Smooth muscle cell (in vitro differentiated cells): ENCODE measurements at regions not wholly inside any gene's neighbourhood (a gene's known extent, or its start where the extent isn't known, plus 50 kb on each side); places are given as distances from the start of the nearest gene placed in this dataset.

Source experiments
- DNase-seq: peaks from one replicate; lab custom pipeline; 2025; ENCODE audit not compliant: unreplicated experiment; lab: John Stamatoyannopoulos, UW
- H2AFZ ChIP-seq: fragments of 200-600 bp; sonication (generic); 2 replicates; pipeline ENCODE4 v1.6.0; 2016; ENCODE audit warnings: antibody characterized with exemption, low read depth, mild to moderate bottlenecking
- H3F3A ChIP-seq: fragments of 200-600 bp; sonication (generic); 2 replicates; pipeline ENCODE4 v1.6.0; 2017; ENCODE audit warnings: antibody characterized with exemption, low read depth
- H3K27ac ChIP-seq: fragments of 200-600 bp; sonication (generic); 2 replicates; pipeline ENCODE4 v1.5.1; 2016; ENCODE audit warnings: low read depth, mild to moderate bottlenecking
- H3K27me3 ChIP-seq: fragments of 200-600 bp; sonication (generic); 2 replicates; pipeline ENCODE4 v1.6.1; 2016; ENCODE audit warnings: low read depth, mild to moderate bottlenecking
- H3K36me3 ChIP-seq: fragments of 200-600 bp; sonication (generic); 2 replicates; pipeline ENCODE4 v1.5.1; 2016; ENCODE audit warnings: low read depth
- H3K4me1 ChIP-seq: fragments of 200-600 bp; sonication (generic); 2 replicates; pipeline ENCODE4 v1.5.1; 2016; ENCODE audit warnings: low read depth
- H3K4me2 ChIP-seq: fragments of 200-600 bp; sonication (generic); 2 replicates; pipeline ENCODE4 v1.6.0; 2016; ENCODE audit warnings: mild to moderate bottlenecking
- H3K4me3 ChIP-seq: fragments of 200-600 bp; sonication (generic); 2 replicates; pipeline ENCODE4 v1.5.1; 2016; ENCODE audit warnings: mild to moderate bottlenecking
- H3K79me2 ChIP-seq: fragments of 200-600 bp; sonication (generic); 2 replicates; pipeline ENCODE4 v1.6.0; 2016; ENCODE audit warnings: low read depth, mild to moderate bottlenecking
- H3K9ac ChIP-seq: fragments of 200-600 bp; sonication (generic); 2 replicates; pipeline ENCODE4 v1.6.0; 2016; ENCODE audit warnings: low read depth
- H3K9me3 ChIP-seq: fragments of 200-600 bp; sonication (generic); replicated peaks from 2 replicates; pipeline ENCODE4 v1.5.1; 2016; ENCODE audit warnings: low read depth
- H4K20me1 ChIP-seq: fragments of 200-600 bp; sonication (generic); 2 replicates; pipeline ENCODE4 v1.6.0; 2016; ENCODE audit warnings: low read depth
- WGBS: methylation state at CpG from one replicate; pipeline ENCODE4 v1.1.7; 2016; ENCODE audit warnings: low lambda C conversion rate; 5-methylcytosine and 5-hydroxymethylcytosine counted together
- TF ChIP-seq, protein P1 (sequence below): fragments of 200-600 bp; sonication (generic); IDR thresholded peaks from 2 replicates; pipeline ENCODE4 v1.5.1; 2017; ENCODE audit warnings: borderline replicate concordance, mild to moderate bottlenecking, antibody characterized with exemption; ENCODE audit not compliant: insufficient read depth, poor library complexity, severe bottlenecking

DNA sequence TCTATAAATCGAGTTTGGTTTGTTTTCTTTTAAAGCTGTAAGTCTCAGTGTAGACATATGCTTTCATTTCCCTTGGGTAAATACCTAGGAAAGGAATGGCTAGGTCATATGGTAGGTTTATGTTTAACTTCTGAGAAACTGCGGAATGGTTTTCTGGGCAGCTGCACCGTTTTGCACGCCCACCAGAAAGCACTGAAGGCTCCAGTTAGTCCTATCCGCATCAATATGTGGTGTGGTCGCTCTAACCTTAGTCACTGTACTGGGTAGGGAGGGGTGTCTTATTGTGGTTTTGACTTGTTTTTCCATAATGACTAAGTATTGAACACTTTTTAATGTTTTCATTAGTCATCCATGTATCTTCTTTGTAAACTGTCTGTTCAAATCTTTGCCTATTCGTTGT lies 279.5 kb upstream of the AKR1E2 start:
- Histone ChIP-seq H3F3A (no peaks in the 10 kb centered on the region), H3K27ac (peak overlapping the region; percentile 61), H3K27me3 (no peaks in the 10 kb centered on the region), H3K9ac (peak overlapping the region; percentile 4), H3K4me1 (no peaks in the 10 kb centered on the region), H3K9me3 (no peaks in the 10 kb centered on the region), H3K79me2 (no peaks in the 10 kb centered on the region), H3K4me2 (no peak overlapping the region), H2AFZ (no peak overlapping the region), H4K20me1 (no peaks in the 10 kb centered on the region), H3K4me3 (no peak overlapping the region), H3K36me3 (no peaks in the 10 kb centered on the region)
- no peak for DNase-seq
- TF ChIP-seq, protein P1, sequence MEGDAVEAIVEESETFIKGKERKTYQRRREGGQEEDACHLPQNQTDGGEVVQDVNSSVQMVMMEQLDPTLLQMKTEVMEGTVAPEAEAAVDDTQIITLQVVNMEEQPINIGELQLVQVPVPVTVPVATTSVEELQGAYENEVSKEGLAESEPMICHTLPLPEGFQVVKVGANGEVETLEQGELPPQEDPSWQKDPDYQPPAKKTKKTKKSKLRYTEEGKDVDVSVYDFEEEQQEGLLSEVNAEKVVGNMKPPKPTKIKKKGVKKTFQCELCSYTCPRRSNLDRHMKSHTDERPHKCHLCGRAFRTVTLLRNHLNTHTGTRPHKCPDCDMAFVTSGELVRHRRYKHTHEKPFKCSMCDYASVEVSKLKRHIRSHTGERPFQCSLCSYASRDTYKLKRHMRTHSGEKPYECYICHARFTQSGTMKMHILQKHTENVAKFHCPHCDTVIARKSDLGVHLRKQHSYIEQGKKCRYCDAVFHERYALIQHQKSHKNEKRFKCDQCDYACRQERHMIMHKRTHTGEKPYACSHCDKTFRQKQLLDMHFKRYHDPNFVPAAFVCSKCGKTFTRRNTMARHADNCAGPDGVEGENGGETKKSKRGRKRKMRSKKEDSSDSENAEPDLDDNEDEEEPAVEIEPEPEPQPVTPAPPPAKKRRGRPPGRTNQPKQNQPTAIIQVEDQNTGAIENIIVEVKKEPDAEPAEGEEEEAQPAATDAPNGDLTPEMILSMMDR, result no peak
- 66% methylated on average over 7 of the region's 7 CpGs for WGBS

- no peak overlapping the region for H3K4me3 ChIP-seq
Measured at GRCh38 chr10:4545062-4545461, 280.9 kb upstream of the AKR1E2 start.

GRCh38 chr10:4543938-4544533 lies 282.0 kb upstream of the AKR1E2 start:
- no peaks in the 10 kb centered on the region for H3K27me3 ChIP-seq
- H3K9me3 ChIP-seq, result no peaks in the 10 kb centered on the region
- H3K27ac ChIP-seq, result no peak overlapping the region
- no peaks in the 10 kb centered on the region for H4K20me1 ChIP-seq
- TF ChIP-seq, protein P1, result no peak
- H3K36me3 ChIP-seq, result no peaks in the 10 kb centered on the region
- no peaks in the 10 kb centered on the region for H3K4me1 ChIP-seq
- no peaks in the 10 kb centered on the region for H3K79me2 ChIP-seq
- H3K4me3 ChIP-seq, result no peak overlapping the region
- H3K4me2 ChIP-seq, result no peak overlapping the region
- H3F3A ChIP-seq, result no peaks in the 10 kb centered on the region
- 84% methylated on average over 7 of the region's 7 CpGs for WGBS
- H3K9ac ChIP-seq, result no peak overlapping the region
- DNase-seq, result no peak
- no peak overlapping the region for H2AFZ ChIP-seq

More at GRCh38 chr10:4545062-4545461, 280.9 kb upstream of the AKR1E2 start:
- H3K27ac ChIP-seq, result no peak overlapping the region
- TF ChIP-seq, protein P1, result no peak
- no peaks in the 10 kb centered on the region for H3K9me3 ChIP-seq
- H3K9ac ChIP-seq, result no peak overlapping the region
- no peaks in the 10 kb centered on the region for H3K36me3 ChIP-seq
- no peaks in the 10 kb centered on the region for H3K79me2 ChIP-seq
- no peak overlapping the region for H3K4me2 ChIP-seq
- no peak for DNase-seq
- WGBS, result 83% methylated on average over 7 of the region's 7 CpGs
- no peaks in the 10 kb centered on the region for H3K4me1 ChIP-seq
- H4K20me1 ChIP-seq, result no peaks in the 10 kb centered on the region
- no peaks in the 10 kb centered on the region for H3F3A ChIP-seq
- peak overlapping the region; percentile 52 for H2AFZ ChIP-seq
- H3K27me3 ChIP-seq, result no peaks in the 10 kb centered on the region

- H3K9me3 ChIP-seq, result no peaks in the 10 kb centered on the region
- no peaks in the 10 kb centered on the region for H3K27me3 ChIP-seq
- no peak overlapping the region for H3K4me2 ChIP-seq
- no peaks in the 10 kb centered on the region for H3K36me3 ChIP-seq
- peak overlapping the region; percentile 59 for H3K27ac ChIP-seq
- H4K20me1 ChIP-seq, result no peaks in the 10 kb centered on the region
- H3K79me2 ChIP-seq, result no peaks in the 10 kb centered on the region
- no peaks in the 10 kb centered on the region for H3K4me1 ChIP-seq
- TF ChIP-seq, protein P1, result no peak
- no peak for DNase-seq
- no peak overlapping the region for H3K4me3 ChIP-seq
- no peak overlapping the region for H2AFZ ChIP-seq
- no peaks in the 10 kb centered on the region for H3F3A ChIP-seq
- peak overlapping the region; percentile 32 for H3K9ac ChIP-seq
Measured at GRCh38 chr10:4541292-4541691, 284.7 kb upstream of the AKR1E2 start.
